Fibroblast of lung (primary cell): ENCODE measurements at regions not wholly inside any gene's neighbourhood (a gene's known extent, or its start where the extent isn't known, plus 50 kb on each side); places are given as distances from the start of the nearest gene placed in this dataset.

Experiments
- CTCF ChIP-seq, 2 donors: IDR thresholded peaks in 1 of 2; conservative IDR thresholded peaks in 1 of 2; 1 replicate in 1 of 2; 2 replicates in 1 of 2; pipeline ENCODE4 v1.5.1; 2011 to 2012; ENCODE audit warnings: low read length in 2 of 2, control low read depth in 1 of 2, inconsistent platforms in 1 of 2, low read depth in 1 of 2, mild to moderate bottlenecking in 1 of 2
- EZH2 ChIP-seq: IDR thresholded peaks from 2 replicates; pipeline ENCODE4 v1.5.1; 2012; ENCODE audit warnings: low read length, control low read depth, mild to moderate bottlenecking; ENCODE audit errors: missing control alignments

DNA sequence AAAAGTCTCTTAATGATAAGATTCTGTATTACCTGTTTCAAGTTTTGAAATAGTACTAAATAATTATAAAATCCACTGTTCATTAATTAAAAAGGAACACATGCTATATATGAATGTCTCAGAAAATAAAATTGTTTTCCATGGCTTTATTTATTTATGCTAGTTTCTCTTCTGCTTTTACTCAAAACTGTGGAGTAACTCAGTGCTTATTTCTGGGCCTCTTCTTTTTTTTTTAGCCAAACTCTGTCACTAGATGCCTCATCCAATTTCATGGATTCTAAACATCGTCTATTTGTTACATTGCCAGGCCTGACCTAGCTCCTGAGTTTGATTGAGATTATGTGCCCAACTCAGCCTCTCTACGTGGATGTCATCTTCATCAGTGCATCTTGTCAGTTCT lies 1509.7 kb downstream of the MAT2B start:
- no peak for TF ChIP-seq CTCF (conservative IDR thresholded peaks at IDR 0.05 in 1 of 2, IDR thresholded peaks at IDR 0.05 in 1 of 2; ENCODE audit: low read depth in 1 of 2, low read length in 2 of 2)
- TF ChIP-seq EZH2: no peak
